ENCODE measurements at regions not wholly inside any gene's neighbourhood (a gene's known extent, or its start where the extent isn't known, plus 50 kb on each side); places are given as distances from the start of the nearest gene placed in this dataset.

GRCh38 chr6:118744261-118744941 is 93.0 kb upstream of the CEP85L start:
- H3K27ac ChIP-seq, result no peak overlapping the region
- DNase-seq (no peak), ATAC-seq (no peak)
- no peaks in the 10 kb centered on the region for H3K36me3 ChIP-seq
- intact Hi-C loops (cut with DNase I), result no loop called here
- peaks cover 0 to 22% of the 10 kb centered on the region in 2 donors for H3K4me1 ChIP-seq
- no peak for TF ChIP-seq CTCF (IDR thresholded peaks at IDR 0.05)
- H3K27me3 ChIP-seq, result no peaks in the 10 kb centered on the region
- H3K9me3 ChIP-seq, result no peaks in the 10 kb centered on the region
- H3K4me3 ChIP-seq, result no peak overlapping the region

- no peak overlapping the region for H3K27ac ChIP-seq
- intact Hi-C loops (cut with DNase I), result no loop called here
- no peaks in the 10 kb centered on the region for H3K27me3 ChIP-seq
- DNase-seq (peak in 2 of 4 donors; percentile 49 to 77), ATAC-seq (no peak)
- no peaks in the 10 kb centered on the region for H3K9me3 ChIP-seq
- peaks cover 0 to 22% of the 10 kb centered on the region in 2 donors for H3K4me1 ChIP-seq
- no peaks in the 10 kb centered on the region for H3K36me3 ChIP-seq
- no peak for TF ChIP-seq CTCF (IDR thresholded peaks at IDR 0.05)
- no peak overlapping the region for H3K4me3 ChIP-seq
Observed at GRCh38 chr6:118743746-118744145, 92.4 kb upstream of the CEP85L start.

GRCh38 chr6:118740372-118740771 is 89.0 kb upstream of the CEP85L start:
- ATAC-seq (no peak), DNase-seq (no peak)
- intact Hi-C loops (cut with DNase I), result no loop called here
- Histone ChIP-seq H3K27ac (no peak overlapping the region), H3K4me3 (no peak overlapping the region), H3K9me3 (no peaks in the 10 kb centered on the region), H3K27me3 (no peaks in the 10 kb centered on the region), H3K36me3 (no peaks in the 10 kb centered on the region), H3K4me1 (no peaks in the 10 kb centered on the region)
- no peak for TF ChIP-seq CTCF (IDR thresholded peaks at IDR 0.05)

- TF ChIP-seq CTCF (IDR thresholded peaks at IDR 0.05), result no peak
- DNase-seq, result no peak
- H3K36me3 ChIP-seq, result no peaks in the 10 kb centered on the region
- intact Hi-C loops (cut with DNase I), result no loop called here
- no peak for ATAC-seq
- H3K27ac ChIP-seq, result no peak overlapping the region
- no peaks in the 10 kb centered on the region for H3K9me3 ChIP-seq
- no peaks in the 10 kb centered on the region for H3K4me1 ChIP-seq
- no peaks in the 10 kb centered on the region for H3K27me3 ChIP-seq
- no peak overlapping the region for H3K4me3 ChIP-seq
Observed at GRCh38 chr6:118739696-118740353, 88.4 kb upstream of the CEP85L start.

- Histone ChIP-seq H3K27me3 (no peaks in the 10 kb centered on the region), H3K4me3 (no peak overlapping the region), H3K36me3 (no peaks in the 10 kb centered on the region), H3K4me1 (no peaks in the 10 kb centered on the region), H3K27ac (no peak overlapping the region), H3K9me3 (no peaks in the 10 kb centered on the region)
- intact Hi-C loops (cut with DNase I), result no loop called here
- no peak for ATAC-seq
- no peak for TF ChIP-seq CTCF (IDR thresholded peaks at IDR 0.05)
- no peak for DNase-seq
Observed at GRCh38 chr6:118736440-118736839, 85.0 kb upstream of the CEP85L start.
